ENCODE measurements at regions not wholly inside any gene's neighbourhood (a gene's known extent, or its start where the extent isn't known, plus 50 kb on each side); places are given as distances from the start of the nearest gene placed in this dataset.

DNA sequence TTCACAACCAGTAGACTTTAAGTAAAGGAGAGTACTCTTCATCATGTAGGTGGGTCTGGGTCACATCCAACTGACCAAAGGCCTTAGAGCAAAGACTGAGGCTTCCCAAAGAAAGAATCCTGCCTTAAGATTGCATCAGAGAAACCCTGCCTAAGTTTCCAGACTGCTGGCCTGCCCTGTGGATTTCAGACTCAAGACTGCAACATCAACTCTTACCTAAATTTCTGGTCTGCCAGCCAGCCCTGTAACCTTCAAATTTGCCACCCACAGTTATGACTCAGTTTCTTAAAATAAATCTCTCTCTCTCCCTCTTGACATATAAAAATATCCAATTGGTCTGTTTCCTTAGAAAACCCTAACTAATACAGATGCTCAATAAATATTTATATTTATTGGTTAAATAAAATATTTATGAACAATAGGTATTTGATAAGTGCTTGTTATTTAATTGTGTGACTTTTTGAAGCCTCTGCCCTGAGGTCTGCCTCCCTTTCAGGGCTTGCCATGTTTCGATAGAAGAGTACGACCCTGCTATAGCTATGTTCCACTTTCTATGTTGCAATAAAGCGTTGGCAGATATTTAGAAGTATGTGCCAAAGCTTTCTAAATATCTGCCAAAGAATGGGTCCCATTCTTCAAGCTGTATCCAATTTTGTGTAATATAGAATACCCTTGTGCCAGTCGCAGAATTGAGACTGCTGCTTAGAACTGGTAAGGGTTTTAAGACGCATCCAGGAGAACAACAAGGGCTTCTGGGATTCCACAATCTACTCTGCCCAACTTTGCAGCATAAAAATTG lies 65.7 kb downstream of the TMEM30B start:
- TF ChIP-seq, protein P1, sequence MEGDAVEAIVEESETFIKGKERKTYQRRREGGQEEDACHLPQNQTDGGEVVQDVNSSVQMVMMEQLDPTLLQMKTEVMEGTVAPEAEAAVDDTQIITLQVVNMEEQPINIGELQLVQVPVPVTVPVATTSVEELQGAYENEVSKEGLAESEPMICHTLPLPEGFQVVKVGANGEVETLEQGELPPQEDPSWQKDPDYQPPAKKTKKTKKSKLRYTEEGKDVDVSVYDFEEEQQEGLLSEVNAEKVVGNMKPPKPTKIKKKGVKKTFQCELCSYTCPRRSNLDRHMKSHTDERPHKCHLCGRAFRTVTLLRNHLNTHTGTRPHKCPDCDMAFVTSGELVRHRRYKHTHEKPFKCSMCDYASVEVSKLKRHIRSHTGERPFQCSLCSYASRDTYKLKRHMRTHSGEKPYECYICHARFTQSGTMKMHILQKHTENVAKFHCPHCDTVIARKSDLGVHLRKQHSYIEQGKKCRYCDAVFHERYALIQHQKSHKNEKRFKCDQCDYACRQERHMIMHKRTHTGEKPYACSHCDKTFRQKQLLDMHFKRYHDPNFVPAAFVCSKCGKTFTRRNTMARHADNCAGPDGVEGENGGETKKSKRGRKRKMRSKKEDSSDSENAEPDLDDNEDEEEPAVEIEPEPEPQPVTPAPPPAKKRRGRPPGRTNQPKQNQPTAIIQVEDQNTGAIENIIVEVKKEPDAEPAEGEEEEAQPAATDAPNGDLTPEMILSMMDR (IDR thresholded peaks at IDR 0.05), result no peak
- TF ChIP-seq POLR2AphosphoS5 (IDR thresholded peaks at IDR 0.05), result no peak
- TF ChIP-seq POLR2A (IDR thresholded peaks at IDR 0.05), result no peak
